HEK293 (cell line): ENCODE measurements at regions not wholly inside any gene's neighbourhood (a gene's known extent, or its start where the extent isn't known, plus 50 kb on each side); places are given as distances from the start of the nearest gene placed in this dataset.

ENCODE experiments used
- CTCF ChIA-PET: fragments of 350-600 bp; formaldehyde crosslinking; extraction: SDS; loops from one replicate; lab custom pipeline; 2021; ENCODE audit warnings: antibody characterized with exemption; lab: Yijun Ruan, JAX
- POLR2A ChIA-PET: fragments of 300-600 bp; formaldehyde crosslinking; extraction: SDS; loops from one replicate; lab custom pipeline; 2020; ENCODE audit warnings: antibody characterized with exemption, inconsistent platforms; lab: Yijun Ruan, JAX
- H3K27ac ChIP-seq: fragments of 200-500 bp; sonication (Bioruptor generic); 2 replicates; pipeline ENCODE4 v1.5.1; 2014; ENCODE audit warnings: low read depth, low read length, control low read depth, inconsistent platforms; ENCODE audit errors: extremely low read depth
- H3K36me3 ChIP-seq, 2 experiments: fragments of 200-500 bp in 1 of 2; sonication (Bioruptor generic) in 1 of 2; 1 replicate in 1 of 2; 2 replicates in 1 of 2; pipeline ENCODE4 v1.5.1; 2014 to 2017; ENCODE audit warnings: inconsistent platforms in 2 of 2, low read length in 2 of 2; ENCODE audit not compliant: control insufficient read depth in 2 of 2, insufficient read depth in 1 of 2
- H3K4me1 ChIP-seq: fragments of 200-500 bp; sonication (Bioruptor generic); 2 replicates; pipeline ENCODE4 v1.5.1; 2014; ENCODE audit warnings: mild to moderate bottlenecking, low read length, inconsistent platforms; ENCODE audit not compliant: control insufficient read depth, insufficient read depth
- H3K4me3 ChIP-seq: 2 replicates; pipeline ENCODE4 v1.5.1; 2011; ENCODE audit warnings: low read depth, mild to moderate bottlenecking, control low read depth, low read length, moderate library complexity
- H3K9me3 ChIP-seq: fragments of 200-500 bp; sonication (Bioruptor generic); 2 replicates; pipeline ENCODE4 v1.5.1; 2014; ENCODE audit warnings: low read depth, low read length, inconsistent platforms; ENCODE audit not compliant: control insufficient read depth, insufficient read depth
- INSM2 ChIP-seq: fragments of 450-650 bp; formaldehyde crosslinking; IDR thresholded peaks from 2 replicates; pipeline ENCODE4 v1.5.1; 2016; ENCODE audit warnings: missing biosample characterization, missing genetic modification characterization
- TCF7L2 ChIP-seq: IDR thresholded peaks from 2 replicates; pipeline ENCODE4 v1.6.1; 2011; ENCODE audit warnings: low read depth, mild to moderate bottlenecking, inconsistent platforms, low read length, moderate library complexity, borderline replicate concordance
- ZBTB1 ChIP-seq: fragments of 450-650 bp; formaldehyde crosslinking; IDR thresholded peaks from 2 replicates; pipeline ENCODE4 v1.5.1; 2016; ENCODE audit warnings: missing biosample characterization, missing genetic modification characterization
- ZBTB10 ChIP-seq: fragments of 450-650 bp; formaldehyde crosslinking; IDR thresholded peaks from 2 replicates; pipeline ENCODE4 v1.5.1; 2016; ENCODE audit warnings: missing biosample characterization, missing genetic modification characterization
- ZFP41 ChIP-seq: fragments of 450-650 bp; formaldehyde crosslinking; IDR thresholded peaks from 2 replicates; pipeline ENCODE4 v1.5.1; 2016; ENCODE audit warnings: missing biosample characterization, missing genetic modification characterization, borderline replicate concordance
- ZNF155 ChIP-seq: fragments of 450-650 bp; formaldehyde crosslinking; IDR thresholded peaks from 2 replicates; pipeline ENCODE4 v1.5.1; 2016; ENCODE audit warnings: missing biosample characterization, missing genetic modification characterization
- ZNF175 ChIP-seq: fragments of 450-650 bp; formaldehyde crosslinking; IDR thresholded peaks from 2 replicates; pipeline ENCODE4 v1.5.1; 2016; ENCODE audit warnings: missing biosample characterization, missing genetic modification characterization
- ZNF2 ChIP-seq: fragments of 450-650 bp; formaldehyde crosslinking; IDR thresholded peaks from 2 replicates; pipeline ENCODE4 v1.5.1; 2016; ENCODE audit warnings: missing biosample characterization, missing genetic modification characterization
- ZNF266 ChIP-seq: fragments of 450-650 bp; formaldehyde crosslinking; IDR thresholded peaks from 2 replicates; pipeline ENCODE4 v1.5.1; 2016; ENCODE audit warnings: missing biosample characterization, missing genetic modification characterization, low read depth
- ZNF324 ChIP-seq: fragments of 450-650 bp; formaldehyde crosslinking; IDR thresholded peaks from 2 replicates; pipeline ENCODE4 v1.5.1; 2016; ENCODE audit warnings: missing biosample characterization, missing genetic modification characterization
- ZNF518A ChIP-seq: fragments of 450-650 bp; formaldehyde crosslinking; conservative IDR thresholded peaks from 2 replicates; pipeline ENCODE4 v1.5.1; 2016; ENCODE audit warnings: low read depth, missing biosample characterization, missing genetic modification characterization
- ZNF544 ChIP-seq: fragments of 450-650 bp; formaldehyde crosslinking; IDR thresholded peaks from 2 replicates; pipeline ENCODE4 v1.5.0; 2017; ENCODE audit warnings: missing biosample characterization, missing genetic modification characterization
- ZNF555 ChIP-seq: fragments of 450-650 bp; formaldehyde crosslinking; conservative IDR thresholded peaks from 2 replicates; pipeline ENCODE4 v1.5.1; 2017; ENCODE audit warnings: missing biosample characterization, mild to moderate bottlenecking, missing genetic modification characterization, inconsistent platforms
- ZNF560 ChIP-seq: fragments of 450-650 bp; formaldehyde crosslinking; IDR thresholded peaks from 2 replicates; pipeline ENCODE4 v1.5.1; 2017; ENCODE audit warnings: missing biosample characterization, missing genetic modification characterization, borderline replicate concordance
- ZNF621 ChIP-seq: fragments of 450-650 bp; formaldehyde crosslinking; IDR thresholded peaks from 2 replicates; pipeline ENCODE4 v1.5.1; 2017; ENCODE audit warnings: missing biosample characterization, missing genetic modification characterization
- ZNF768 ChIP-seq: fragments of 450-650 bp; formaldehyde crosslinking; IDR thresholded peaks from 2 replicates; pipeline ENCODE4 v1.5.1; 2018; ENCODE audit warnings: missing biosample characterization, mild to moderate bottlenecking, missing genetic modification characterization
- ZNF776 ChIP-seq: fragments of 450-650 bp; formaldehyde crosslinking; IDR thresholded peaks from 2 replicates; pipeline ENCODE4 v1.5.0; 2017; ENCODE audit warnings: missing biosample characterization, missing genetic modification characterization, borderline replicate concordance
- ZNF843 ChIP-seq: fragments of 450-650 bp; formaldehyde crosslinking; IDR thresholded peaks from 2 replicates; pipeline ENCODE4 v1.5.1; 2016; ENCODE audit warnings: missing biosample characterization, missing genetic modification characterization
- ZSCAN30 ChIP-seq: fragments of 450-650 bp; IDR thresholded peaks from 2 replicates; pipeline ENCODE4 v1.5.1; 2018; ENCODE audit warnings: missing biosample characterization, mild to moderate bottlenecking, missing genetic modification characterization, moderate library complexity

GRCh38 chr19:23526302-23526701, 131.0 kb upstream of the ZNF91 start (continued):
- TF ChIP-seq TCF7L2 = no peak
- TF ChIP-seq, all 188 proteins: peak for 0

- POLR2A ChIA-PET = no interaction called here
- H3K27ac ChIP-seq = no peak overlapping the region
- H3K4me1 ChIP-seq = no peaks in the 10 kb centered on the region
- H3K4me3 ChIP-seq = no peak overlapping the region
- no peaks in the 10 kb centered on the region for H3K9me3 ChIP-seq
- TF ChIP-seq ZNF843 (tag by site-specific recombination) (no peak), ZNF175 (no peak), ZNF266 (tag by site-specific recombination) (no peak), ZNF768 (tag by site-specific recombination) (no peak), INSM2 (no peak), ZNF776 (tag by site-specific recombination) (no peak), ZBTB10 (tag by site-specific recombination) (no peak), ZNF2 (no peak), ZNF155 (tag by site-specific recombination) (no peak), ZFP41 (tag by site-specific recombination) (no peak), ZNF324 (tag by site-specific recombination) (no peak), ZSCAN30 (no peak), ZNF544 (no peak), ZNF621 (tag by site-specific recombination) (no peak), ZNF555 (tag by site-specific recombination) (no peak), ZBTB1 (tag by site-specific recombination) (no peak), ZNF560 (tag by site-specific recombination) (no peak), ZNF518A (tag by site-specific recombination) (no peak)
- H3K36me3 ChIP-seq = no peaks in the 10 kb centered on the region
- CTCF ChIA-PET = no interaction called here
These were observed 130.1 kb upstream of the ZNF91 start for GRCh38 chr19:23525276-23525852.
